ENCODE measurements at regions not wholly inside any gene's neighbourhood (a gene's known extent, or its start where the extent isn't known, plus 50 kb on each side); places are given as distances from the start of the nearest gene placed in this dataset.

DNA sequence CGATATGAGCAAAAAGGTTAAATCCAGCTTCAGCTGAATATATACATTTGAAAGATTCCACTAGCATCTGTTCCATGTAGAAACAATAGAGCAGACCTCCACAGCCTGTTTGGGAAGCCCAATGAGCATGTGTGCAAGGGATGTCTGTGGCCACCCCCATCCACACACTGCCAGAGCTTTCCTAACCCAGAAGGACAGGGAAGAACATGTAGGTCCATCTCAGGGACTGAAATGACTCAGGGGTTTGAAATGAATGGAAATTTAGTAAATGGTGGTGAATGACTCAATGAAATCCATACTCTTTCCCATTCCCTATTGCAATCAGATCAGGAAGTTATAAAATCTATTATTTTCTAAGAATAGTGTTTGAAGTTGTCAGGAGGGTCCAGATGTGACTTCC is 397.2 kb downstream of the DUSP10 start:
- H3K79me2 ChIP-seq (ENCODE audit: control insufficient read depth, insufficient read depth, low read length) = no peaks in the 10 kb centered on the region
- no peak overlapping the region for H3K27ac ChIP-seq (ENCODE audit: insufficient read depth, low read length)
- H3K4me2 ChIP-seq (ENCODE audit: extremely low read depth, insufficient read depth, low read length) = no peak overlapping the region
- no peaks in the 10 kb centered on the region for H3K9me3 ChIP-seq (ENCODE audit: control insufficient read depth, insufficient read depth, low read depth, low read length)
- H3K36me3 ChIP-seq (ENCODE audit: control insufficient read depth, insufficient read depth, low read length) = no peaks in the 10 kb centered on the region
- H3K9ac ChIP-seq (ENCODE audit: insufficient read depth, low read length) = no peak overlapping the region
- TF ChIP-seq, protein P1, sequence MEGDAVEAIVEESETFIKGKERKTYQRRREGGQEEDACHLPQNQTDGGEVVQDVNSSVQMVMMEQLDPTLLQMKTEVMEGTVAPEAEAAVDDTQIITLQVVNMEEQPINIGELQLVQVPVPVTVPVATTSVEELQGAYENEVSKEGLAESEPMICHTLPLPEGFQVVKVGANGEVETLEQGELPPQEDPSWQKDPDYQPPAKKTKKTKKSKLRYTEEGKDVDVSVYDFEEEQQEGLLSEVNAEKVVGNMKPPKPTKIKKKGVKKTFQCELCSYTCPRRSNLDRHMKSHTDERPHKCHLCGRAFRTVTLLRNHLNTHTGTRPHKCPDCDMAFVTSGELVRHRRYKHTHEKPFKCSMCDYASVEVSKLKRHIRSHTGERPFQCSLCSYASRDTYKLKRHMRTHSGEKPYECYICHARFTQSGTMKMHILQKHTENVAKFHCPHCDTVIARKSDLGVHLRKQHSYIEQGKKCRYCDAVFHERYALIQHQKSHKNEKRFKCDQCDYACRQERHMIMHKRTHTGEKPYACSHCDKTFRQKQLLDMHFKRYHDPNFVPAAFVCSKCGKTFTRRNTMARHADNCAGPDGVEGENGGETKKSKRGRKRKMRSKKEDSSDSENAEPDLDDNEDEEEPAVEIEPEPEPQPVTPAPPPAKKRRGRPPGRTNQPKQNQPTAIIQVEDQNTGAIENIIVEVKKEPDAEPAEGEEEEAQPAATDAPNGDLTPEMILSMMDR (conservative IDR thresholded peaks at IDR 0.05 in 1 of 2, IDR thresholded peaks at IDR 0.05 in 1 of 2; ENCODE audit: low read depth in 1 of 2, low read length in 2 of 2) = no peak
- no peak for TF ChIP-seq EZH2 (IDR thresholded peaks at IDR 0.05; ENCODE audit: low read length, missing control alignments)
- no peak overlapping the region for H3K4me3 ChIP-seq (replicated peaks in 1 of 4; ENCODE audit: control extremely low read depth in 1 of 4, insufficient read depth in 1 of 4, low read depth in 3 of 4, low read length in 4 of 4)
- H2AFZ ChIP-seq (ENCODE audit: low read length) = no peak overlapping the region
- H3K27me3 ChIP-seq (ENCODE audit: control insufficient read depth, insufficient read depth, low read length) = no peaks in the 10 kb centered on the region
- DNase-seq (ENCODE audit: low read depth in 2 of 2) = peak; percentile 35 to 49
- no peaks in the 10 kb centered on the region for H4K20me1 ChIP-seq (ENCODE audit: control insufficient read depth, extremely low read depth, insufficient read depth, low read length)
- no peaks in the 10 kb centered on the region for H3K4me1 ChIP-seq (ENCODE audit: control insufficient read depth, extremely low read depth, insufficient read depth, low read length)

DNA sequence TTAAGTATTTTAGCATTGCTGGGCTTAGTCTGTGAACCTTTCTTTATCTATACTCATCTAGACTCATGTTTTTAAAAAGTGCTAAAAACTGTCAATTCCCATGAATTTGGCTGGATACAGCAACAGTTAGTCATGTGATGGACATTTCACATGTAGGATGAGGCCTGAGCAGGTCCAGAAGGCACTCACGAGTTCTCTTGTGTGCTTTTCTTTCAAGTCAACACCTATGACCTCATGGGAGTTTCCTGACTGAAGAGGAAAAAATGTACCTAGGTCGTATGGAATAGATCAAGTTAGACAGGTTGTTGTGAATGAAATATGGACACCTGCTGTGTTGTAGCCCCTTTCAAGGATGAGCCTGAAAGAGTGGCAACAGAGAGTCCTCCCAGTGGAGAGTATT is 394.2 kb downstream of the DUSP10 start:
- H3K9ac ChIP-seq (ENCODE audit: insufficient read depth, low read length) = no peak overlapping the region
- H3K4me1 ChIP-seq (ENCODE audit: control insufficient read depth, extremely low read depth, insufficient read depth, low read length) = no peaks in the 10 kb centered on the region
- no peaks in the 10 kb centered on the region for H3K9me3 ChIP-seq (ENCODE audit: control insufficient read depth, insufficient read depth, low read depth, low read length)
- no peaks in the 10 kb centered on the region for H3K27me3 ChIP-seq (ENCODE audit: control insufficient read depth, insufficient read depth, low read length)
- H3K4me2 ChIP-seq (ENCODE audit: extremely low read depth, insufficient read depth, low read length) = no peak overlapping the region
- H2AFZ ChIP-seq (ENCODE audit: low read length) = no peak overlapping the region
- no peak overlapping the region for H3K27ac ChIP-seq (ENCODE audit: insufficient read depth, low read length)
- no peaks in the 10 kb centered on the region for H4K20me1 ChIP-seq (ENCODE audit: control insufficient read depth, extremely low read depth, insufficient read depth, low read length)
- no peaks in the 10 kb centered on the region for H3K79me2 ChIP-seq (ENCODE audit: control insufficient read depth, insufficient read depth, low read length)
- no peak for DNase-seq (ENCODE audit: low read depth in 2 of 2)
- H3K36me3 ChIP-seq (ENCODE audit: control insufficient read depth, insufficient read depth, low read length) = no peaks in the 10 kb centered on the region
- TF ChIP-seq EZH2 (IDR thresholded peaks at IDR 0.05; ENCODE audit: low read length, missing control alignments) = no peak
- no peak overlapping the region for H3K4me3 ChIP-seq (replicated peaks in 1 of 4; ENCODE audit: control extremely low read depth in 1 of 4, insufficient read depth in 1 of 4, low read depth in 3 of 4, low read length in 4 of 4)

DNA sequence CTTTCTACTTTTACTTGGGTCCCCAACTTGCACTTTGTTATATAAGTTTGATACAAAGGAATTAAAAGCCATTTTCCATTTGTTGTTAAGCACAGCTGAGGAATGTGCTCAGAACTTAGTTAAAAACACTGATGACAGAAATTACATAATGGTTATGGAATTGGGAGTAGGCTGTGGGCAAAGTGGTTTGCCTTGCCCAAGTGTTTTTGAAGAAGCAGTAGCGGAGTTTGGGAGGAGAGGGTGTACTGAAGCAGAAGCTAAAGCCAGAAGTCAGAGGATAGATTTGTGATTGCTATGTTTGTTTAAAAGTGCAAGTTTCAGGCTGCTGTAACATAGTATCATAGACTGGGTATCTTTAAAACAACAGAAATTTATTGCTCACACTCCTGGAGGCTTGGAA is 391.8 kb downstream of the DUSP10 start:
- Histone ChIP-seq H4K20me1 (ENCODE audit: control insufficient read depth, extremely low read depth, insufficient read depth, low read length) (no peaks in the 10 kb centered on the region), H3K36me3 (ENCODE audit: control insufficient read depth, insufficient read depth, low read length) (no peaks in the 10 kb centered on the region), H2AFZ (ENCODE audit: low read length) (no peak overlapping the region), H3K27me3 (ENCODE audit: control insufficient read depth, insufficient read depth, low read length) (no peaks in the 10 kb centered on the region), H3K9ac (ENCODE audit: insufficient read depth, low read length) (no peak overlapping the region), H3K4me1 (ENCODE audit: control insufficient read depth, extremely low read depth, insufficient read depth, low read length) (no peaks in the 10 kb centered on the region), H3K4me3 (replicated peaks in 1 of 4; ENCODE audit: control extremely low read depth in 1 of 4, insufficient read depth in 1 of 4, low read depth in 3 of 4, low read length in 4 of 4) (no peak overlapping the region), H3K27ac (ENCODE audit: insufficient read depth, low read length) (no peak overlapping the region), H3K9me3 (ENCODE audit: control insufficient read depth, insufficient read depth, low read depth, low read length) (no peaks in the 10 kb centered on the region), H3K79me2 (ENCODE audit: control insufficient read depth, insufficient read depth, low read length) (no peaks in the 10 kb centered on the region), H3K4me2 (ENCODE audit: extremely low read depth, insufficient read depth, low read length) (no peak overlapping the region)
- no peak for TF ChIP-seq EZH2 (IDR thresholded peaks at IDR 0.05; ENCODE audit: low read length, missing control alignments)
- TF ChIP-seq, protein P1 (conservative IDR thresholded peaks at IDR 0.05 in 1 of 2, IDR thresholded peaks at IDR 0.05 in 1 of 2; ENCODE audit: low read depth in 1 of 2, low read length in 2 of 2) = no peak
- DNase-seq (ENCODE audit: low read depth in 2 of 2) = peak in 1 of 2 donors; percentile 52
